HuH-7 (cell line): ENCODE measurements at regions not wholly inside any gene's neighbourhood (a gene's known extent, or its start where the extent isn't known, plus 50 kb on each side); places are given as distances from the start of the nearest gene placed in this dataset.

Experiments
- DNase-seq: peaks from one replicate; pipeline ENCODE4 v3.0.0; 2011; ENCODE audit warnings: low spot score

DNA sequence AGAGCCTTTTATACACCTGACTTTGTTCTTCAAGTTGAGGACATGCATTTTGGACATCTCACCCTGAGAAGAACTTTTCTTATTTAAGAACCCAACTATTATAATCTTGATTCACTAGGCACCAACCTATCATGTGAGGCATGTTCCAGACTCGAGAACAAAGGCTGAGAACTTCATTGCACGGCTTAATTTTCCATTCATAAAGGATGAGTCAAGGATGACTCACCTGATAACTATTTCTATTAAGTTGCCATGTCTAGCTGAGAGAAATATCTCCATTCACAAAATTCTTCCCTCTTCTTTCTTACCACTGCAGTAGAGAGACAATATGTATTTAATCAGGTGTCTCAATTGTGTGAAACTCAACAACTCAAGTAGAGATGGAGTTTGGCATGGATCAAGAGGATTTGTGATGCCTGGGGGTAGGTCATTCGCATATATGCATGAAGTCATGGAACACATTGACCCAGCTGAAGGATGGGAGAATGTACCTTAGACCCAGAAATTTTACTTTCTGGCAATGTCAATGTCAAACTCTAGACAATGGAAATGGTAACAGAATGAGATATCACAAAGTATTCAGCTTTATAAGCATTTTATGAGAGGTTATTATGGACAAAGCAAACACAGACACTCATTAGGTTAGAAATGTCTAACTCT is 173.2 kb upstream of the PRNP start:
- no peak for DNase-seq

DNA sequence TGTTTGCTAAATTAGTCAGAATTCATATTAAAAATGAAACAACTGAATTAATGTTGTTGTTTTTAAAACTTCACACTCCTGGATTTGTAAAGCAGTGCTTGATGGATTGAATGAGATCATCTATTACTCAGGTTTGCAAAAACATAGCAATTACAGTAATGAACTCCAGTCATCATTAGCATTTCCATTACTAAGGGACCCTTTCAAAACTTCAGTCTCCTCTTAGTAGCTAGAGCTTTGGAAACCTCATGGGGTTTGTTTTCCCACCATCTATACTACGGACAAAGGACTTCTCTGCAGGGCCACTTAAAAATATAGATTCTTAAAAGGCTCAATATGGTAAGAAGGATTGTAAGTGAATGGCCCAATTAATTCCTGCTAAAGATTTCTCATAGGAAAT is 174.5 kb upstream of the PRNP start:
- DNase-seq, result no peak

DNA sequence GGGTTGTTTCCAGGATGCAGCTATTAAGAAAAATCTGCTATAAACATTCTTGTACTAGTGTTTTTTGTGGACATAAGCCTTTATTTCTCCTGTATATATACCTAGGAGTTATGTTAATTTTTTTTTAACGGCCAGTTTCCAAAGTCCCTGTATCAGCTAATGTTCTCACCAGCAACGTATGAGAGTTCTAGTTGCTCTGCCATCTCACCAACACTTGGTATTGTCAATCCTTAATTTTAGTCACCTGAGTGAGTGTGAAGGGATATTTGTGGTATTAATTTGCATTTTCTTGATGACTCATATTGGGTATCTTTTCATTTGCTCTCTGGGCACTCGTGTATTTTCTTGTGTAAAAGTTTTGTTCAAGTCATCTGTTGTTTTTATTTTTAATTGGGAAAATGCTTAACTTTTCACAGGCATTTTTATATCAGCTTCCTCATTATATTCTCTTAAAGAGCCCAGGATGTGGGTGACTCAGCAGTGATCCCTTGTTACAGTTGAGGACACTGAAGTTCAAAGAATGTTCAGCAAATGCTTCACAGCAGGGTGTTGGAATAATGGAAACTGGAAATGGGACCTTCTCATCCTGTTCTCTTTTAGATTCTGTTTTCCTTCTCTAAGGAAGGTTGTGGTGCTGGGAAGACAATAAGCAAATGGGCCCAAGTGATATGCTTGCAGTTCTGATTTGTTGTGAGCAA is 176.3 kb upstream of the PRNP start:
- no peak for DNase-seq

DNA sequence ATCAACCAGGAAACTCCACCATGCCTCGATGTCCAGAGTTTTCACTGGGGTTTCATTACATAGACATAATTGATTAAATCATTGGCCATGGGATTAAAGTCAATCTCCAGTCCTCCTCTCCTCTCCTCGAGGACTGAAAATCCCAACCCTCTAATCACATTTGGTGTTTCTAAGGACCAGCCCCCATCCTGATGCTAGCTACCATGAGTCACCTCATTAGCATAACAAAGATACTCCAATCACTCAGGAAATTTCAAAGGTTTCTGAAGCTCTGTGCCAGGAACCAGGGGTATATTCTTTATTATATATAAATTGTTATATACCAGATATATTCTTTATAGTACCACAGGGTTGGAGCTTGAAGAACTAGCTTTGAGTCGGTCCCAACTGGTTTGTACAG is 177.5 kb upstream of the PRNP start:
- no peak for DNase-seq

DNA sequence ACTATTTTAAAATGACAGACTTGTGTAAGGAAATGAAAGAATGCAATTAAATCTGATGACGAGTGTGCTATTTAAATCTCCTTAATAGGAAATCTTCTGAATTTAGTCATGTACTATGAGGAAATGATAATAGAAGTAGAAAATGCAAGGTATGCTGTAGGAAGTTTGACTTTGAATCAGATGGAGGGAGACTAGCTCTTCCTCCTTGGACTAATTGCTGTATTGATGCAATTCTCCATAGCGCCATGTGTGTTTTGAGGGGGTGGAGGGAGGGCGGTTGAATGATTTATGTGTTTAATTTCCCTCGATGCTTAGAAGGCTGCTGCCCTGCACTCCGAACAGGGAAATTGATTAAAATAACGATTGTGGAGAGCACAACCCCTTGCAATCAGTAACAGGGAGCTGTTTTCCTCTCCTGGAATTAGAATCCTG is 179.0 kb upstream of the PRNP start:
- no peak for DNase-seq

DNA sequence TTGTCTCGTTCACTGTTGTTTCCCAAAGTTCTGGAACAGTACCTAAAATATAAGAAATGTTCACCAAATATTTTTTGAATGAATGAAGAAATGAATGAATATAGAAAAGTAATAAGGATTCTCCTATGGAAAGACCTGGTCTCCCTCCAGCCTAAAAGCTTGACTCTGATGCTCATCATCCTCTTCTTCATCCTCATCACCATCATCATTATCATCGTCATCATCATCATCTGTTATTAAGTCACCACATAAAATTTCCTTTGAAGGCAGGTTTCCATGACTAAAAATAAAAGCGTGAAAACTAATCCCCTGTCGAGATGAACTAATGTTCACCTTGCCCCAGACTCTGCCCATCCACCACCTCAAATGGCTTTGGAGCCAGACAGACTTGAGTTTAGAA is 181.4 kb upstream of the PRNP start:
- DNase-seq, result no peak

DNA sequence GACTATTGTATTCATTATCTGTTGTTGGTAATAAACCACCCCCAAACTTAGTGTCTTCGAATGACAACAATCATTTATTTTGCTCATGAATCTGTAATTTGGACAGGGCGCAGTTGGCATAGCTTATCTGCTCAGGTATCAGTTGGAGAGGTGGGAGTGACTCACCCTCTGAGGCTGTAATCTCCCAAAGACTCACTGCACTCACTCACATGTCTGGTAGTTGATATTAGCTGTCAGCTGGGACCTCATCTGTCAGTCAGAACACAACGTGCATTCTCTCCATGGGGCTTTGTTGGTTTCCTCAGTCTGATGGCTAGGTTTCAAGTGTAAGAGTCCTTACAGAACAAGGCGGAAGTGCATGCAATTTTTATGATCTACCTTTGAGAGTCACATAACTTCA is 183.5 kb upstream of the PRNP start:
- no peak for DNase-seq

DNA sequence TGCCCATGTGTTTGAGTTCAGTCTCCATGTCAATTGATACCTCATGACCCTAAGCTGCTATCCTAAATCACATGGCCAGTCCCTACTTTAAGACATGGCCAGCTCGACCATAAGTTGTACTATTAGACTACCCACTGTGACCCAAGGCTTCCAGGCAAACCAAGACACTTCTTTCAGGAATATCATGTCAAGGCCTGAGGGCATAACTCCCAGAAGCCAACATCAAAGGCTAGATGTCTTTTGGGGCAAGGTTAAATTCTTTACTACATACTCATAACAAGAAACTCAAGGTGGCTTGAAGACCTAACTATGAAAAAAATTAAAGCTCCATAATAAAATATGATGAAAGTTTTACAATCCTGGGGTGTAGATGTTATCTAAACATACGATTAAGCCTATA is 192.9 kb upstream of the PRNP start:
- no peak for DNase-seq

DNA sequence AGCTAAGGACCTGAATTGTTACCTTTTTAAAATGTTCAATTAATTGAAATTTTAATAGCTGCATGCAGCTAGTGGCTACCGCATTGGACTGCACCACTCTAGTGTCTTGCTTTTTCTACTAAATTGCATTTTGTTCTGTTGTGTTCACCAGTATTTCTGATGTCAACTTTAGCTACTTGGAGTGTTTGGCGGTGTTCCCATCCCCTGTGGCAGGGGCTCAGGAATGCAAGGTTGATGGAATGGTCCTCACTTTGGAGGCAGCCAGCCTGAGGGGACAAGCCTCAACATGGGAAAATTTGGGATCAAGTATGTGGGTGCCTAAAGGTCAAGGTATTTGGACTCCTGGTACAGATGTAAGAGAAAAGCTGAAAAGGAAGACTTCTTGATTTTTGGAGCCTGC is 194.6 kb upstream of the PRNP start:
- DNase-seq, result no peak

DNA sequence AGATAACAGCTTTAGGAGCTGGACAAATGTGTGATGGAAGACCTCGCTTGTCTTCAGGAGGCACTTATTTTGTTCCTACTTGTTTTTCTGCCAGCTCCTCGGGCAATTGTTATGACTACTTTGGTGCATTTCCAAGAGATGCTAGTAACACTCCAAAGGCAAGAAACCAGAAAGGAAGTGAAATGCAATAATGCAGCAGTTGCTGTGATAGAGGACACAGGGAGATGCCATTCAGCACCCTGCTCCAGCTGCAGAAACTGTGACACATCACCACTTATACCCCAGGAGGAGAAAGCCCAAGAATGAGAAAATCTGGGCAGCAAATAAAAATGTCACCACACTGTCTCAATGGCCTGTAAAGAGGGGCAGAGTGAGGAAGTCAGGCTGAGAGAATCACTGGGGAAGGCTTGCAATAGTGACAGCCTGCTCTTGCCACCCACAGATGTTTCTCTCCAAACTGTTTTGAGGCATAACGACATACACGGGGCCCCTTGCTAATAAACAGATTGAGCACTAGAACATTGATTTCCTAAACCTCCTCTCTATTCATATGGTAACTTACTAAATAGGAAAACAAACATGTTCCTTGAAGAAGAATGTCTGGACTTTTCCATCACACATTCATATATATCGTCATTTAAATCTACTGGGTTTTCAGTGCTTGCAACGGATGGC is 195.5 kb upstream of the PRNP start:
- DNase-seq, result no peak

DNA sequence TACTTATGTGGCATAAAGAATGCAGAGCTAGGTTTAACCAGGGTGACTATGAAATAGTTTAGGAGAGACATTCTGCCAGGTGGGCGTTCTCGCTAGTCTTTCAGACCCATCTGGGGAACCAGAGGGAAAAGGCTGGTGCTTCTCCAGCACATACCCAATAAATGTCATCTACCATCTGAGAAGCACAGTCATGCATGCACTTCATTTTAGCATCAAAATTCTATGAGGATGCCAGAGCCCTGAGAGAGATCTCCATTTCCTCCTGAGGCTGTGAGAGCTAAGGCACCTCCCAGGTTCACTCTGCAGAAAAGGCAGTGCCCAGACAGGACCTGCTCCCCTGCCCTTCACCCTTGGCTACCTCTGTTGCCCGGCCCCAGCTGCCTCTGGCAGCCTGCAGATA is 196.2 kb upstream of the PRNP start:
- no peak for DNase-seq

DNA sequence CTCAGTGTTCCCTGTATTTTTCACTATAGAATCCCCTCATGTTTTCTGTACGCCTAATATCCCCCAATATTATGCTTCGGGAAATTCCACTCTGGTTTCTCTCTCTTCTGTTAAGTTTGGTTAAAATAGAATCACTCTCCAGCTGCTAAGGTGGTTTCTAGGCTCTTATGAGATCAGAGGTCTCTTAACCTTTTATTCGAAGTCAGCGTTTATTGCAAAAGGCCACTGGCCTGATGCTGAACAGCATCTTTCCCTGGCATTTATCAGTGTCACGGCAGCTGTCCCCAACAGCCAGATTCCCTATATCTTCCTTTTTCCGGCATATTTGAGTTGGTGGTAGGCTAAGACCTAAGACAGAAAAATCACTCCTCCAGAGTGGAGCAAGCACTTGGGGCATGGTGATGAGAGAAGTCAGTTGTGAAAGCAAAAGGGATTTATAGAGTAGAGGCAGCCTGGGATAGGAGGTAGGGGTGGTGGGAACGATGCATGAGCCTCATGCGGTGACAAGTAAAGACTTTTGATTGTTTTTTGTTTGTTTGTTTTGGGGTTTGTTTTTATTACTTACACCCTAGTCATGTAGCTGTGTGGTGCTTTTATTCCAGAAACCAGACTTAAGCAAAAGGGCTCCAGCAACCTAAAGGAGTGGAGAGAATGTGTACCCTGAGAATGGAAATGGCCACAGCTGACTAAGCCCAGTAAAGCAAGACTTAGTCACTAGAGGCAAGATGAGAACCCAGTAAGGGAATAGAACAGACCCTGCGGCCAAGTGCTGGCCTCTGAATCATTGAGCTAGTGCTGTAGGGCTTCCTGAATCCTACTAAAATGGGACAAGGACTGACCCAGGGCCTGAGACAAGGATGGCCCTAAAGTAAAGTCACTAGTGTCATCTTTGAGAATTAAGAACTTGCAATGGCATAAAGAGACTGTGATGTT is 197.6 kb upstream of the PRNP start:
- no peak for DNase-seq

DNA sequence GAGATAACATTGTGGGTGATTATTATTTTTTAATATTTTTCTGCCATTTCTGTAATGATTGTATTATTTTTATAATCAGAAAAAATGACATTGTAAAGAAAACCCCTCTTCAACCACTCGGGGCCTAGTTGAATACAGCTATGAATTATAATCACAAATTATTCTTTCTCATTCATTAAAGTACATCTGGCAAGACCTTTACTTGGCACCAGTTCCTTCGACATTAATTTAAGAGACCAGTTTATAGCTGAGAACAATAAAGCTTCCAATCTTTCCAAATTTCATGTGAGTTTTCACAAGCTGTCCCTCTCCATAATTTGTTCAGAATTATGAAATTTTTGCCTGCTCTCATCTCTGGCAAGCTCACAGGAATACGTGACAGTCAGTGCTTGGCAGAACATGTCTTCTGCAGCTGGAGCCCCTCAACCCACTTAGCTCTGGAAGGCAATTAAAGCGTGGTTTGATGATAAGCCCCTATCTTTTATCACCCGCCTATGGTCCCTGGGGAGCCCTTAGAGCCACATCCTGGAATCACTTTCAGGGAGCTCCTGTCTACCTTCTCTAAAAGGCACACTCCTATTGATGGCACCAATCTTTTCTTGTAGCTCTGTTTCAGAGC is 201.8 kb upstream of the PRNP start:
- no peak for DNase-seq

DNA sequence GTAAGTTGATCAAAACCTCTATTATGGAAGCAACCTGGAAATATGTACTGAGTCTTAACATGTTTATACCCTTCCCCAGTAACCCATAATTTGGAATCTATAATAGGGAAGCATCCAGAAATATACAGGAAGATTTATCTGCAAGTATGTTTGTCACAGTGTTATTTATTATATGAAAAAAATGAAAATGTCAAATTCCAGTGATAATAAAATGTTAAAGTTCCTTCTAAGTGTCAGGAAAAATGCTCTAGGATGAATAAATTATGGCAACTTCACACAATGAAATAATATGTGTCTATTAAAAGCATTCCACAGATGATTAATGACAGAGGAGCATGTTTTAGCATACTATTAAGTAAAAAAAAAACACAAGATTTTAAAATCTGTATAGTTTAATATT is 202.3 kb upstream of the PRNP start:
- no peak for DNase-seq

DNA sequence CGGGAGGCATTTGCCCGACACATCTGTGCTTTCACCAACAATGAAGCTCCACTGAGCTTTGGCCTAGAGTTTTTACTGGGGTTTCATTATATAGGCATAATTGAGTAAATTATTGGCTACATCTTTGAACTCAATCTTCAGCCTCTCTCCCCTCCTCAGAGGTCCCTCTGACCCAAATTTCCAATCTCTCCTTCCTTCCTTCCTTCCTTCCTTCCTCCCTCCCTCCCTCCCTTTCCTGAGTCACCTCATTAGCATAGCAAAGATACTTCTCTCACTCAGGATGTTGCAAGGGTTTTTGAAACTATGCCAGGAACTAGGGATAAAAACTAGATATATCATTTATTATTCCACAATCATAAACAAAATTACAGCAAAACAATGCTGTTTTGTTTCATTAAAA is 202.8 kb upstream of the PRNP start:
- no peak for DNase-seq

DNA sequence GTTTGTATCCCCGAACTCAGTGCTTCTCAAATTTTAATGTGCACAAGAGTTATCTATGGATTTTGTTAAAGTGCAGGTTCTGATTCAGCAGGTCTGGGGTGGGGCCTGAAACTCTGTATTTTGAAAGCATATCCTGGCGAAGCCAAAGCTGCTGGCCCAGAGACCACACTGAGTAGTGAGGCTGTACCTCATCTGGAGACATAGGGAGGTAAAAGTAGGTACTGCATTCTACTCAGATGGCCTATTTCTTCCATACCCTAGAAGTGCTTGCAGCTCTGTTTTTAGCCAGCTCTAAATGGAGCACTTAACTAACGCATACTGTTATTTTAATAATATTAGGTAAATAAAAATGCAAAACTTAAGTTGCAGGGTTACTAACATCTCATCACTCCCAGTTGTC is 206.2 kb upstream of the PRNP start:
- DNase-seq, result no peak

DNA sequence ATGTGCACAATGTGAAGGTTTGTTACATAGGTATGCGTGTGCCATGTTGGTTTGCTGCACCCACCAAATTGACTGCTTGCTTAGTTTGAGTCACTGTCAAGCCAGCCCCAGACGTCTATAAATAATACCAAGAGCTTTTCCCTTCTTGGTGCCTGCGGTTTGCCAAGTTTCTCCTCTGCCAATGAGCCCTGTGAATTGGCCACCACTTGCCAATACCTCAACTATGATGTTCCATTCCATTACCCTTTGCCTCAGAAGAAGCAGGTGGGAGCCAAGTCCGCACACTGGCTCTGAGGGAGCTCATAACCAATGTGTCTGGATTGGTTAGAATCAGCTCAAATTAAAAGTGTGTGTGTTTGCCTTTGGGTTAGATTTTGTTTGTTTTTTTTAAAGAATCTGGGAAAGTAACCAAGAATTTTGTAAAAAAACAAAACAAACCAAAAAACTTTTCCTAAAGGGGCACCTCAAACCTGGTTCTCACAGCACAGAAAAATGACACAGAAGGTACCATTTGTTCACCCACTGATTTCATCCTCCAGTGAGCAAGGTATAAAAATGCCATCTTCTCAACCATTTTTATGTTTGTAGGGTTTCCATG is 209.3 kb upstream of the PRNP start:
- no peak for DNase-seq

DNA sequence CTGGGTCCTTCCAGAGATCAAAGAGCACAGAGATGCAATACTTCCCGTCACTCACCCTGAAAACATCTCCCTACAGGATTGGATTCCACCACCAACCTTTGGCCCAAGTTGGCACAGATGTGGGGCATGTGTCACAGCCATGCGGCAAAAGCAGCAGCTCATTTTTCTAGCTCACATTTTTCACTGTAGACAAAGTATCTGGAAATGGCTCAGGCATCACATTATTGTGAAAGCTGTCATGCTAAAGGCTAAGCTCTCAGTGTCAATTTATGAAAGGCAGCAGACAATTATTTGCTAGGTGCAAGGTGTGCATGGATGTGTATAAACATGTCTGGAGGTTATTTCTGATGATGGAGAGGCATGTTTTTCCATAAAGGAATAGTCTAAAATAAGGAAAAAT is 213.3 kb upstream of the PRNP start:
- DNase-seq, result no peak

DNA sequence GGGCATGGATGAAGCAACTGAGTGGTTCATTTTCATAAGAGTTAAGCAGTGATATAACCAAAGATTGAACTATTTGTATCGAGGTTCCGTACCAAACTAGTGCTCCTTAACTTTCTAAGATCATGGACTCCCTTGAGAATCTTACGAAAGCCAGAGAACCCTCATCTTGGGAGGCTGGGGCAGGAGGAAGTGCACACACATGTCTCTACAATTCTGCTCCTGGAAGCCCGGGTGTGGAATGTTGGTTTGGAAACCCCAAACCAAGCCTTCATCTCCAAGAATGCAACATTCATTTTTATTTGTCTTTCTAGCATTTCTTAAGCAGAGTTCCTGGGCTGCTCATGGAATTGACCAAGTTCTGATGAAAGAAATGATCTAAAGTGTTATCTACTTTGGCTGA is 215.0 kb upstream of the PRNP start:
- no peak for DNase-seq

DNA sequence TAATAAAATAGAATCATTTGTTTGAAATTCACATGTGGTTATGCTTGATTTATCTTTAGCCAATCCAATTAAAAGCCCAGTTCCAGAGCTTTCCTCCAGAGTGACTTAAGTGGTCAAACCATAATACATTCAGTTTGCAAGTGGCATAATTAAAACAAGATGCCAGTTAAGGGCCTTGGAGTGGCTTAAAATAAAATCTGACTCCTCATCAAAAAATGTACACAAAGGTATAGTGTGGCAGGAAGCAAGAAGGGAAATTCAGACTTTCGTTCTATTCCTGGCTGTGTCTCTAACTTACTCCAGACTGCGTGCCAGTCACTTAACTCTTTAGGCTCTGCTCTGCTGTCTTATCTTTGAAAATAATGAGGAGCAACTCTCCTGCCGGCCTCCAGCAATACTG is 215.9 kb upstream of the PRNP start:
- no peak for DNase-seq

DNA sequence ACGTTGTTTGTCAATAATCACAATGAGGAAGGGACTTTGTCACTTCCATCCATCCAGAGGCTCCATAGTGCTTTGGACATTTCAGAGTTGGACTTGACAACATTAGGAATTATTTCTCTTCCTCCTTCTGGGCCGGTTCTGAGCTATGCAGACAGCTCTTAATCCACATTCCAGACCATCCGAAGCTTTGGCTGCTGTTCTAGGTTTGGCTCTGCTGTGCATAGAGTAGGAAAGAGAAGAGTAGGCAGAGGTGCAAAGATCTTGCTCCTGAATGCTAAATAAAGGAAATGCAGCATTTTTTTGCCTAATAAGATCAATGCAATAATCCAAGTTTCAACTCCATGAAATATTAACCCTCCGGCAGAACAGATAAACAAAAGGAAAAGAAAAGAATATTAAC is 216.3 kb upstream of the PRNP start:
- no peak for DNase-seq

DNA sequence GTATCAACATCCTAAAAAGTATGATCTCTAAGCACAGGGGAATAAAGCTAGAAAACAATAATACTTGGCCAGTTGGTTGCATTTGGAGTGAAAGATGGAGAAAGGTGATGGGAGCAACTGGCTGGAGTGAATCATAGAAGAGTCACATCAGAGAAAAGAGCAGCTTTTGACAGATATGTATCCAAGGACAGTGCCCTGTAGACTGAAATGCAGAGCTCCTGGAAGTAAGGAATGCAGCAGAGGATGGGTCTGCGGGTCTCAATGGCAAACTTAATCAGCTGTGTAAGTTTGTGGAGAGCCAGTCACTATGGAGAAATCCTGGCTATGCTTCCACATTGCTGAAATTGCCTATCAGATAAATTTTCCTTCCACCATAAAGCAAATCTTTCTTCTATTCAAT is 218.1 kb upstream of the PRNP start:
- DNase-seq, result no peak
